ENCODE measurements at regions not wholly inside any gene's neighbourhood (a gene's known extent, or its start where the extent isn't known, plus 50 kb on each side); places are given as distances from the start of the nearest gene placed in this dataset.

- no peak for DNase-seq (ENCODE audit: low read depth in 2 of 3, low spot score in 2 of 3)
These were observed 608.1 kb downstream of the HACE1 start for GRCh38 chr6:104251651-104252050.

GRCh38 chr6:104240865-104241264 is 618.9 kb downstream of the HACE1 start:
- DNase-seq (ENCODE audit: low read depth in 2 of 3, low spot score in 2 of 3), result no peak

DNA sequence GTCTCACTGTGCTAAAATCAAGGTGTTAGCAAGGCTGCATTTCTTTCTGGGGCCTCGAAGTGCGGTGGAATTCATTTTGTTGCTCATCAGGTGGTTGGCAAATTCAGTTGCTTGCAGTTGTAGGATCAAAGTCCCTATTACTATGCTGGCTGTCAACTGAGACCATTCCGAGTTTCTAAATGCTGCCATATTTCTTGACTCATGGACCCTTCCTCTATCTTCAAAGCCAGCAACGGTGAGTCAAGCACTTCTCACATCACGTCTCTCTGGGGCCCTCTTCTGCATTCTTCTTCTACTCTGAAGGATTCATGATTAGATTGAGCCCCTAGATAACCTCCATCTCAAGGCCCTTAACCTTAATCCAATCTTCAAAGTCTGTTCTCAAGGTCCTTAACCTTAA is 619.7 kb downstream of the HACE1 start:
- no peak for DNase-seq (ENCODE audit: low read depth in 2 of 3, low spot score in 2 of 3)

DNA sequence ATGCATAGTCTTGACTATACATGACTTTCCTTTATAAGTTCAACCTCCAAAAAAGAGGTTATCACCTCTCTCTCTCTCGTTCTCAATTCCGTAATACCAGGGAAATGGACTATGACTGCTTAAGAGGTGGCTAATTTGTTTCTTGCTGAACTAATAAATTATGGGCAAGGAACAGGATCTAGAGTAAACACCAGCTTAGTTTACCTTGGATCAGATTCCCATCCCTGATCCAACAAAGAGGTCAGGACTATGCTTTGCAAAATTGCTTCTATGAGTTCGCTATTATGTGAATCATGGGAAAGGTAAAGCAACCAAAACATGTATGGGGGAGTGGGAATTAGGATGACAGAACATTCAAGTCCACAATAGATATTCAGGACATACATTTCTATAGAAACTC is 630.7 kb downstream of the HACE1 start:
- DNase-seq (ENCODE audit: low read depth in 2 of 3, low spot score in 2 of 3), result no peak

GRCh38 chr6:104227508-104227907 is 632.2 kb downstream of the HACE1 start:
- no peak for DNase-seq (ENCODE audit: low read depth in 2 of 3, low spot score in 2 of 3)

DNA sequence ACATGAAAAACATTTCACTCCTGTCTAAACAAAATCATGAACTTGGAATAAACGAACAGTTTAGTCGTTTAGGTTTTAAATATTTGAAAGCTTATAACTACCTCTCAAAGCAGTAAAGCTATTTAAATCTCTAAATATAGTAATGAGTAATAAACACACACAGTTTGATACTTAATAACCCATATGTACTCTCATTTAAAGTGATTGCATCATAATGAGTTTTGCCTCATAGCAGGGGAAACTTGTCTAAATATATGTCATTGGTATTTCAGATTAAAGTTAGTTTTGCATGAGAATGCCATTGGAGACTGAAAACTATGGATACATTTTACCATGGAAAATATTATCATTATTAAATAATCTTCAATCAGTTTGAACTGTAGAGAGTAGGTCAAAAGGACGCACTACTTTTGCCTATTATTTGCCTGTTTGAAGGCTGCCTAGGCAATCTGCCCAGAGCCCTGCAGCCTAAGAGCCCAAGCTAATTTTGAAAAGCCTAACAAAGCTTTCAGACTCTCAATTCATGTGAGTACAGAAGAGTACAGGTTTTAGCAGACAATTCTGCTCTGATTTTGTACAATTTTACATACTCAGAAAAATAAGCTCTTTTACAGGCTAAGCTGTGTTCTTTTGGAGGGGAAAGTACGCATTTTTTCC is 632.8 kb downstream of the HACE1 start:
- no peak for DNase-seq (ENCODE audit: low read depth in 2 of 3, low spot score in 2 of 3)

DNA sequence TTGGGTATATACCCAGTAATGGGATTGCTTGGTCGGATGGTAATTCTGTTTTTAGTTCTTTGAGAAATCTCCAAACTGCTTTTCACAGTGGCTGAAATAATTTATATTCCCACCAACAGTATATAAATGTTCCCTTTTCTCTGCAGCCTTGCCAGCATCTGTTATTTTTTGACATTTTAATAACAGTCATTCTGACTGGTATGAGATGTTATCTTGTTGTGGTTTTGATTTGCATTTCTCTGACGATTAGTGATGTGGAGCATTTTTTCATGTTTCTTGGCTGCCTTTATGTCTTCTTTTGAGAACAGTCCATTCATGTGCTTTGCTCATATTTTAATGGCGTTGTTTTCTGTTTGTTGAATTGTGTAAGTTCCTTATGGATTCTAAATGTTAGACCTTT is 641.6 kb downstream of the HACE1 start:
- DNase-seq (ENCODE audit: low read depth in 2 of 3, low spot score in 2 of 3), result no peak

DNA sequence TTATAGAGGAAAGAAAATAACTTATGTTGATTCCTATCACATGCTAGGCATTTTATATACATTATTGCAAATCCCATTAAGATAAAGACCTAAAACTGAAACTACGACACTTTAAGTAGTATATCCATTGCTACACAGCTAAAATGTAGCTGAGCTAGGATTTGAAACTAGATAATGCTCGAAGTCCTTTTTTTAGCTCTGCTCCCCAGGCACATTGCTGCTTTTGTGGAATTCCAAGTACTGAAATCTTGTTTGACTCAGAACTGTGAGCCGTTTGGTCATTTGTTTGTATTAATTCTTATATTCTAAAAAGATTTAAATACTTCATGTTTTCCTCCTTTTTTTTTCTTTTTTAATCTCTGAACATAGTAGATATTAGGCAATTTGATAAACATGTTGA is 644.8 kb downstream of the HACE1 start:
- no peak for DNase-seq (ENCODE audit: low read depth in 2 of 3, low spot score in 2 of 3)

- DNase-seq (ENCODE audit: low read depth in 2 of 3, low spot score in 2 of 3), result no peak
These were observed 646.6 kb downstream of the HACE1 start for GRCh38 chr6:104212977-104213668.

DNA sequence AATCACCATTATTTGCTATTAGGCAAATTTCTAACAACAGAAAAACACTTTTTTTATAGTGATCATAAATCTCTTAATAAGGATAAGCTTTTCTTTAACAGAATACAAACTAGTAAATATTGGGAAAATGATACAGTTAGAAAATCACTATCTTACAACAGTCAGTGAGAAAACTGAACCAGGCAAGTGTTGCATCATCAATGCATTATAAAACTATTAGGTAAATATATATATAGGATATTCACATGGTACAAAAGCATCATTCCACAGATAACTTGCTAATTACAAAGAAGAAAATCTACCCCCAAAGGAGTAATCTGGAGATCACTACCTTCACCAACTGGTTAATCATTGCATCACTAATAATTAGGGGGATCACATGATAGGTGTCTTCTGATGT is 652.1 kb downstream of the HACE1 start:
- DNase-seq (ENCODE audit: low read depth in 2 of 3, low spot score in 2 of 3), result no peak

GRCh38 chr6:104201557-104201956 is 658.2 kb downstream of the HACE1 start:
- no peak for DNase-seq (ENCODE audit: low read depth in 2 of 3, low spot score in 2 of 3)

GRCh38 chr6:104187616-104188015 is 672.1 kb downstream of the HACE1 start:
- DNase-seq (ENCODE audit: low read depth in 2 of 3, low spot score in 2 of 3), result no peak

DNA sequence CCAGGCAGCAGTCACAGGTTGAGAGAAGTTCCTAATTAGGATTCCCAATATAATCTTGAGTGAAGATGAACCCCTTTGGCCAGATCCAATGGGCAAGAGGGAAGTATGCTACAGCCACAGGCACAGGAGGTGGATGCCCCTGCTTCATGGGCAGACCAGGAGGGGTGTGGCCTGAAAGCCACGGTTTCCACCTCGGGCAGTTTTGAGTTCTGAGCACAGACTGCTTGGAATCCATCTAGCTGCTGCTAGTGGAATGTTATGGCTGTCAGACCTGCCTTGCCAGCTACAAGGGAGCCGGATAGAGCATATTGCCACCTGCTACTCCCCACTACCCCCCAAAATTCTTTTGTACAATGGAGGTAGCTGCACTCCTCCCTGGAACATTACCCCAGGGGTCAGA is 672.9 kb downstream of the HACE1 start:
- DNase-seq (ENCODE audit: low read depth in 2 of 3, low spot score in 2 of 3), result no peak

GRCh38 chr6:104183816-104184435 is 675.8 kb downstream of the HACE1 start:
- DNase-seq (ENCODE audit: low read depth in 2 of 3, low spot score in 2 of 3), result no peak

DNA sequence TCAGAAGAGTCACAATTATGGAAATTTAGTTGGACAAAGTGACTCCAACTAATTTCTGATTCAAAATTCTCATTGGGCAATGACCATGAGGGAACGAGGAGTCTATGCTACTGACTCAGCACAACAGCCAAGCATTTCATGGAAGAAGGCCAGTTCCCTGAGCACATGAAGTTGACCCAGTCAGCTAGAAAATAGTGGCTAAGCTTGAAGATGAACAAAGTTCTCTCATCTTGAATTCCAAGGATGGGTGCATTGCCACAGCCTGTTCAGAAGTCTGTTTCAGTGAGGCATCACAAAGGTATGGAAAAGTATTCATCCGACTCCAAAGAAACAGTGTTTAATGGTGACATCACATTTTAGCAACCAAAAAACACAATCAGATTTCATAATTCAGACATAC is 676.9 kb downstream of the HACE1 start:
- DNase-seq (ENCODE audit: low read depth in 2 of 3, low spot score in 2 of 3), result no peak

GRCh38 chr6:104173668-104174067 is 686.1 kb downstream of the HACE1 start:
- no peak for DNase-seq (ENCODE audit: low read depth in 2 of 3, low spot score in 2 of 3)

- no peak for DNase-seq (ENCODE audit: low read depth in 2 of 3, low spot score in 2 of 3)
These were observed 689.3 kb downstream of the HACE1 start for GRCh38 chr6:104170401-104170800.

DNA sequence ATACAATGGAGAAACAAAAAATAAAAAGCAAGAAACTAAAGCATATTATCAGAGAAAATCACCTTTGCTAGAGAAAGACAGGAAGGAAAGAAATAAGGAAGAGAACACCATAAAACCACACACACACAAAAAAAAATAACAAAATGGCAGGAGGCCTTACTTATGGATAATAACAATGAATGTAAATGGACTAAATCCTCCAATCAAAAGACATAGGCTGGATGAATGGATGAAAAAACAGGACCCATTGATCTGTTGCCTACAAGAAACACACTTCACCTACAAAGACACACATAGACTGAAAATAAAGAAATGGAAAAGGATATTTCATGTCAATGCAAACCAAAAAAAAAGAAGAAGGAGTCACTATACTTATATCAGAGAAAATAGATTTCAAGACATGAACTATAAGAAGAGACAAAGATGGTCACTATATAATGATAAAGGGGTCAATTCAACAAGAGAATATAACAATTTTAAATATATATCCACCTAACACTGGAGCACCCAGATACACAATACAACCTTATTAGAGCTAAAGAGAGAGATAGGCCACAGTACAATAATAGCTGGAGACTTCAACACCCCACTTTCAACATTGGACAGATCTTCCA is 693.6 kb downstream of the HACE1 start:
- DNase-seq (ENCODE audit: low read depth in 2 of 3, low spot score in 2 of 3), result no peak

DNA sequence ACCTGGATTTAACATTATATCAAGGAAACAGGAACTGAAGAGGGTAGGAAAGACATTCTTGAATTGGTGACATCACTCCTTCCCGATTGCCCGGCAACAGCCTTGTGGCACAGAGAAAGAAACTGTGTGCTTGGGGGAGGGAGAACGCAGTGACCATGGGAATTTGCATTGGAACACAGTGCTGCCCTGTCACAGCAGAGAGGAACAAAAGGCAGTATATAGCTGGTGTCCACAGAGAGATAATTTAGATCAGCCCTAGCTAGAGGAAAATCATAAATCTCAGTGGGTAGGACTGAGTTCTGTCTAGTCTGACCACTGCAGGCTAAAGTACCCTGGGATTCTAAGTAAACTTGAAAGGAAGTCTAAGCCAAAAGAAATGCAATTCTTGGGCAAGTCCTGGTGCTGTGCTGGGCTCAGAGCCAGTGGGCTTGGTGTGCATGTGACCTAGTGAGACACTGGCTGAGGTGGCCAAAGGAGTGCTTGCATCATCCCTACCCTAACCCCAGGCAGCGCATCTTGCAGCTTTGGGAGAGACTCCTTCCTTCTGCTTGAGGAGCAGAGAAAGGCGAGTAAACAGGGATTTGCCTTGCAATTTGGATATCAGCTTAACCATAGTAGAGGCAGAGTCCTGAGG is 697.6 kb downstream of the HACE1 start:
- DNase-seq (ENCODE audit: low read depth in 2 of 3, low spot score in 2 of 3), result no peak

DNA sequence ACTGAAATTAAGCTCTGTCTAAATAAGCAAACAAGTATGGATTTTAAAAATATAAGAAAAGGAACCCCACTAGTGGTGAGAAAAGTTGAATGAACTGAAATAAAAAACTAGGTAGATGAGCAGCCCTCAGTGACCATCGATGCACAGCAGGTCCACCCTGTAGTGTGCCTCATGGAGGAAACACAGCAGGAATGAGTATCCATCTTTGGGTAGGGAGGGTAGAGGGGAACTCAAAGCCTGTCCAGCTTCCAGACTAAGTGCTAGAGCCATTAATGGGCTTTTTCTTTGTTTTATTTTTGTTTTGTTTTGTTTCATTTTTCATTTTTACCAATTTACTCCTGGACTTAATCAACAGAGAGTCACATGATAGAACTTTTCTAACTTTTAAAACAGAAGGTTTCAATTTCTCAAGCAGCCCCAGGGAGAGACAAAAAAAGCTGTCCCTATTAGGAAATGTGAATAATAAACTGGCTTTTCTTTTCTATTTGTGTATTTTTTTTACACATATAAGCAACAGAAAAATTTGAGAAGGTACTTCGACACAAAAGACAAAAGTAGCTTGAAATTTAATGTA is 700.6 kb downstream of the HACE1 start:
- DNase-seq (ENCODE audit: low read depth in 2 of 3, low spot score in 2 of 3), result no peak

- DNase-seq (ENCODE audit: low read depth in 2 of 3, low spot score in 2 of 3), result no peak
These were observed 716.0 kb downstream of the HACE1 start for GRCh38 chr6:104143757-104144156.
